Psoas muscle (tissue), 7 donors: ENCODE measurements at regions not wholly inside any gene's neighbourhood (a gene's known extent, or its start where the extent isn't known, plus 50 kb on each side); places are given as distances from the start of the nearest gene placed in this dataset.

Source experiments
- ATAC-seq, 4 donors: fragments of 200-7000 bp; cut with Tn5 transposase; one replicate each; pipeline ENCODE4 v1.9.1; 2020; ENCODE audit warnings: moderate library complexity in 3 of 4, mild to moderate bottlenecking in 2 of 4
- DNase-seq, 2 donors: peaks; one replicate each; pipeline ENCODE4 v3.0.0-alpha.2; 2020
- H3K27ac ChIP-seq: fragments of 200-600 bp; one replicate; pipeline ENCODE4 v1.8.0; 2022
- H3K27me3 ChIP-seq, 3 donors: fragments of 200-600 bp in 1 of 3; one replicate each; pipeline versions ENCODE4 v1.6.1 to v1.8.0; 2013 to 2022; ENCODE audit warnings: low read length in 2 of 3, mild to moderate bottlenecking in 2 of 3, moderate library complexity in 1 of 3; ENCODE audit not compliant: insufficient read depth in 3 of 3
- H3K36me3 ChIP-seq, 2 donors: fragments of 200-600 bp in 1 of 2; one replicate each; pipeline versions ENCODE4 v1.6.1 to v1.8.0; 2013 to 2022; ENCODE audit warnings: low read depth in 1 of 2, mild to moderate bottlenecking in 1 of 2, moderate library complexity in 1 of 2; ENCODE audit not compliant: insufficient read depth in 1 of 2
- H3K4me1 ChIP-seq: fragments of 200-600 bp; one replicate; pipeline ENCODE4 v1.8.0; 2022
- H3K4me3 ChIP-seq: fragments of 200-600 bp; one replicate; pipeline ENCODE4 v1.8.0; 2022; ENCODE audit warnings: mild to moderate bottlenecking
- H3K9me3 ChIP-seq: fragments of 200-600 bp; one replicate; pipeline ENCODE4 v1.8.0; 2022
- WGBS, 3 donors: extraction: QIAGEN DNeasy Blood & Tissue Kit; methylation state at CpG; one replicate each; pipeline versions ENCODE4 v1.1.6 to v1.1.7; 2013; 5-methylcytosine and 5-hydroxymethylcytosine counted together
- intact Hi-C, 2 donors: fragments of 100-400 bp; cut with DNase I; formaldehyde crosslinking; loops; one replicate each; pipeline versions ENCODE4 v1.11.0 to v1.14.2; 2022
- TF ChIP-seq, protein P1 (sequence below): fragments of 200-600 bp; IDR thresholded peaks from one replicate; pipeline ENCODE4 v1.8.0; 2022; ENCODE audit warnings: antibody characterized with exemption
- donor health status: healthy with polysubstance abuse.
- donor health status: DM: no; HTN: no; CAD: no; lungs with moderate emphysema.
- donor health status: Bipolar disorder and iron deficiency.
- donor health status: healthy.
- donor health status: DM: yes; HTN: yes; CAD: no.
- donor health status: DM: no; HTN: no; CAD: no.
- donor health status: DM: yes; HTN: yes; CAD: no.

DNA sequence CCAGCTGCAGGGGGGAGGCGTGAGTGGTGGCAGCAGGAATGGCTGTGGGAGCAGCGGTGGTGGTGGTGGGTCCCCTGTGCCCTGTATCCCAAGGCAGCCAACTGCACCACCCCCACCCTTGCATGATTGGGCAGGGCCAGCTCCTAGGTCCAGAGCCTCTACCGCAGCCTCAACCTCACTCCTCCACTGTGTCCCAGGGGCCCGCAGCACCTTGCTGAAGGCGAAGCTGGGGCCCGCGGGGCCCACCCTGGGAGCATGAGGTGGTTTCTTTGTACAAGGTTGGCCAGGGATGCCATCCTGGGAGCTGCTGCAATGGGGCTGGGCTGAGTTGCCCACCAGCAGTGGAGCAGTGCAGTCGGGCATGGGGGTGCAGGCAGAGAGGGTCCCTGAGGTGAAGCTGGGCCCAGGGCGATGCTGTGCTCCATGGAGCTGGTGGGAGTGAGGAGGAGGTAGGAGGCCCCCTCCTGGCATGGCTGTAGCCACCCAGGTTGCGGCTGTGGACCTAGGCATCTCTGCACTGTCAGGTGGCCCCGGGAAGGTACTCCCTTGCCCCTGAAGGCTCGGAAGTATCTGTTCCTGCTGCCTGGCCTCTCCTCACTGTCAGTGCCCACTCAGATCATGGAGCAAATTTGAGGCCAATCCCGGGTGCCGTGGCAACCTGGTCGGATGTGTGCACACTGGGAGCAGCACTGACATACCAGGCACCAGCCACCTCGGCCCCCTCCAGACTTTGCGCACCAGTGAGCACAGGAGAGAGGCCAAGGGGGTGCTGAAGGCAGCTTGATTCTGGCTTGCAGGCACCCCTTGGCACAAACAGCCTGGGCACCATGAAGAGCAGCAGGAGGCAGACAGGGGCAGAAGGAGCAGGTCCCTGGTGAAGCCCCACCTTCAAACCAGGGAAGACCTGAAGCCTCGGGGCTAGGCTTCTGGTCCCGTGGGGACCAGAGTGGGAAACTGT lies 60.2 kb upstream of the L3MBTL3 start:
- H3K4me1 ChIP-seq: no peaks in the 10 kb centered on the region
- no peaks in the 10 kb centered on the region for H3K27me3 ChIP-seq
- H3K4me3 ChIP-seq: no peak overlapping the region
- TF ChIP-seq, protein P1, sequence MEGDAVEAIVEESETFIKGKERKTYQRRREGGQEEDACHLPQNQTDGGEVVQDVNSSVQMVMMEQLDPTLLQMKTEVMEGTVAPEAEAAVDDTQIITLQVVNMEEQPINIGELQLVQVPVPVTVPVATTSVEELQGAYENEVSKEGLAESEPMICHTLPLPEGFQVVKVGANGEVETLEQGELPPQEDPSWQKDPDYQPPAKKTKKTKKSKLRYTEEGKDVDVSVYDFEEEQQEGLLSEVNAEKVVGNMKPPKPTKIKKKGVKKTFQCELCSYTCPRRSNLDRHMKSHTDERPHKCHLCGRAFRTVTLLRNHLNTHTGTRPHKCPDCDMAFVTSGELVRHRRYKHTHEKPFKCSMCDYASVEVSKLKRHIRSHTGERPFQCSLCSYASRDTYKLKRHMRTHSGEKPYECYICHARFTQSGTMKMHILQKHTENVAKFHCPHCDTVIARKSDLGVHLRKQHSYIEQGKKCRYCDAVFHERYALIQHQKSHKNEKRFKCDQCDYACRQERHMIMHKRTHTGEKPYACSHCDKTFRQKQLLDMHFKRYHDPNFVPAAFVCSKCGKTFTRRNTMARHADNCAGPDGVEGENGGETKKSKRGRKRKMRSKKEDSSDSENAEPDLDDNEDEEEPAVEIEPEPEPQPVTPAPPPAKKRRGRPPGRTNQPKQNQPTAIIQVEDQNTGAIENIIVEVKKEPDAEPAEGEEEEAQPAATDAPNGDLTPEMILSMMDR: no peak
- intact Hi-C loops: no loop called here
- WGBS, 3 donors: 90 to 91% (median 90%) methylated on average over 19 of the region's 19 CpGs
- no peak overlapping the region for H3K27ac ChIP-seq
- no peaks in the 10 kb centered on the region for H3K9me3 ChIP-seq
- DNase-seq (no peak), ATAC-seq (no peak)
- H3K36me3 ChIP-seq: no peaks in the 10 kb centered on the region

DNA sequence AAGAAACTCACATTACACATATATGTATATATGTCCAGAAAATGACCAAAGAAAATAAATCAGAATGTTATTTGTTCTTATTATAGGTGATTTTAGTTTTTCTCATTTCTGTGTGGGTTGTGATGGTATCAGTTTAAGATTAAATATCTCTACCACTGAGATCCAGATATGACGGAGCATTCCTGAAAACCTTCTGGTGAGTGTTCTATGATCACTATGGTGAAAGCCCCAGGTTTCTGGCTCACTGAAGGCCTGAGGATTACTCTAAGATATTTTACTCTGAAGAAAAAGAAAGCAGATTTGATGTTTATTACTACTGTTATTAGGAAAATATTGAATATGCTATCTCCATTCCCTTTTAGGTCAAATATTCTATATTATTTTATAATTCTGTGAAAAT lies 62.8 kb upstream of the L3MBTL3 start:
- Histone ChIP-seq H3K36me3 (no peaks in the 10 kb centered on the region), H3K27me3 (no peaks in the 10 kb centered on the region), H3K4me1 (no peaks in the 10 kb centered on the region), H3K4me3 (no peak overlapping the region), H3K9me3 (no peaks in the 10 kb centered on the region), H3K27ac (no peak overlapping the region)
- TF ChIP-seq, protein P1: no peak
- DNase-seq (no peak), ATAC-seq (no peak)
- 86 to 96% (median 92%) methylated on average over 1 of the region's 1 CpG for WGBS, 3 donors
- intact Hi-C loops: no loop called here

DNA sequence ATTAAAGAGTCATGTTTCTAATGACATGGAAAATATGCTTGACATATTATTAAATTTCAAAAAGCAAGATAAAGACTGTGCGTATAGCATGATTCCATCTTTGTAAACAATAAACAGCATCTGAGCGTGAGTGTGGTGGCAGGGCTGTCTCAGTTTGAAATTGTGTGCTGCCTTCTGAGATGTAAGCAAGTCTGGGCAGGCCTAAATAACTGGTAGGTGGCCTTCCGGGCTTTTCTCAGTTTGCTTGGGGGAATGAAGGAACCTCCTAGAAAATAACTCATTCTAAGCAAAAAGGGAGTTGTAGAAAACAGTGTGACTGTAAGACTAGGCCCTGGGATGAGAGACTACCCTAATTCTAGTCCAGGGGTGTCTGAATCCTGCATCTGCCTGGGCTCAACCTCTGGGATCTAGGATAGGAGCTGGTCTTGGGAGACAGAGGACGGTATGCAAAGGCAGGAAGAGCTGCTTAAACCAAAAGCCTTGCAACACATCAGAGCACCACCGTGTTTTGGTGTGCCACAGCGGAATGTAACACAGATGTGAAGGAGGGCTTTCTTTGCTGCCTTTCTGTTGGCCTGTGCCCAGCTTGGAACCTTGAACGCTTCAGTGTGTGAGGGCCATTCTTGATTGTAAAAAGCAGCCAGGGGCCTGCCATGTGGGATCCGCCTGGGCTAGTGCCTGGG lies 63.5 kb upstream of the L3MBTL3 start:
- TF ChIP-seq, protein P1: no peak
- no peak overlapping the region for H3K4me3 ChIP-seq
- 77 to 81% (median 80%) methylated on average over 8 of the region's 8 CpGs for WGBS, 3 donors
- intact Hi-C loops: no loop called here
- DNase-seq (no peak), ATAC-seq (no peak)
- no peak overlapping the region for H3K27ac ChIP-seq
- H3K36me3 ChIP-seq: no peaks in the 10 kb centered on the region
- H3K27me3 ChIP-seq: no peaks in the 10 kb centered on the region
- H3K4me1 ChIP-seq: no peaks in the 10 kb centered on the region
- H3K9me3 ChIP-seq: no peaks in the 10 kb centered on the region

DNA sequence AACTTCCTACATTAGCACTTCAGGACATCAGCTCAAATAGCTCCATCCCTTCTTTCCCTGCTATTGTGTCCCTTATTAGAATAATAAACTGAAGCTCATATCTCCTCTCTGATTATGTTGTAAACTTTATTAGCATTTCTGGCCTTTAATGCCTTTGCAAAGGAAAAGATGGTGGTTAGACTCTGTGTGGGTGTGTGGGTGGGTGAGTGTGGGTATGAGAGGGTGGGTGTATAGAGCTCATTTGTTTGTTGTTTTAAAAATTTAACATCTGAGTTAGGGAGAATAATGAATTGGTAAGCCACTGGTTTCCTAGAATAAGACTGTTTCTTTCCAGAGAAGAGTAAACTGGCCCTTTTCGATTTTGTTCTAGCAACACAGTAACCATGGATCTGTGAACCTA lies 70.6 kb upstream of the L3MBTL3 start:
- no peaks in the 10 kb centered on the region for H3K4me1 ChIP-seq
- H3K9me3 ChIP-seq: no peaks in the 10 kb centered on the region
- no peaks in the 10 kb centered on the region for H3K27me3 ChIP-seq
- ATAC-seq (no peak), DNase-seq (no peak)
- WGBS, 3 donors: 78 to 92% (median 89%) methylated on average over 1 of the region's 1 CpG
- no peaks in the 10 kb centered on the region for H3K36me3 ChIP-seq
- intact Hi-C loops: no loop called here
- no peak overlapping the region for H3K4me3 ChIP-seq
- no peak overlapping the region for H3K27ac ChIP-seq
- TF ChIP-seq, protein P1: no peak
